Prostate gland (tissue), 2 donors: ENCODE measurements at regions not wholly inside any gene's neighbourhood (a gene's known extent, or its start where the extent isn't known, plus 50 kb on each side); places are given as distances from the start of the nearest gene placed in this dataset.
A peak's percentile ranks its signal among the peaks of the same experiment; 100 is the strongest.

Source experiments
- DNase-seq: peaks from one replicate; pipeline ENCODE4 v3.0.0-alpha.2; 2019; ENCODE audit warnings: low spot score
- H3K27ac ChIP-seq, 2 donors: fragments of 200-600 bp; sonication (generic); 2 replicates each; pipeline ENCODE4 v1.5.1; 2017 to 2019
- H3K27me3 ChIP-seq: fragments of 200-600 bp; sonication (generic); replicated peaks from 2 replicates; pipeline ENCODE4 v1.5.1; 2019; ENCODE audit not compliant: insufficient read depth
- H3K36me3 ChIP-seq, 2 donors: fragments of 200-600 bp; sonication (generic); 1 replicate in 1 of 2; 2 replicates in 1 of 2; pipeline versions ENCODE4 v1.5.1 to v1.8.1; 2017 to 2019
- H3K4me1 ChIP-seq: fragments of 200-600 bp; sonication (generic); replicated peaks from 2 replicates; pipeline ENCODE4 v1.5.1; 2019
- H3K4me3 ChIP-seq, 2 donors: fragments of 200-600 bp; sonication (generic); 2 replicates each; pipeline ENCODE4 v1.5.1; 2017 to 2019
- H3K9me3 ChIP-seq: fragments of 200-600 bp; sonication (generic); 2 replicates; pipeline ENCODE4 v1.5.1; 2017
- POLR2A ChIP-seq: fragments of 450-650 bp; IDR thresholded peaks from one replicate; pipeline ENCODE4 v1.6.1; 2016; ENCODE audit warnings: antibody characterized with exemption, mild to moderate bottlenecking
- POLR2AphosphoS5 ChIP-seq: sonication (generic); formaldehyde crosslinking; IDR thresholded peaks from one replicate; pipeline ENCODE4 v1.6.1; 2017; ENCODE audit warnings: antibody characterized with exemption
- WGBS: methylation state at CpG from one replicate; pipeline ENCODE4 v1.1.5; 2018; 5-methylcytosine and 5-hydroxymethylcytosine counted together
- intact Hi-C: fragments of 100-400 bp; cut with DNase I; formaldehyde crosslinking; loops from one replicate; pipeline ENCODE4 v1.14.2; 2022
- TF ChIP-seq, protein P1 (sequence below), 4 experiments: fragments of 200-600 bp in 2 of 4; fragments of 450-650 bp in 2 of 4; sonication (generic) in 2 of 4; IDR thresholded peaks; 1 replicate in 3 of 4; 2 replicates in 1 of 4; pipeline ENCODE4 v1.5.1; 2016 to 2019; ENCODE audit warnings: antibody characterized with exemption in 4 of 4, mild to moderate bottlenecking in 2 of 4, moderate library complexity in 2 of 4

DNA sequence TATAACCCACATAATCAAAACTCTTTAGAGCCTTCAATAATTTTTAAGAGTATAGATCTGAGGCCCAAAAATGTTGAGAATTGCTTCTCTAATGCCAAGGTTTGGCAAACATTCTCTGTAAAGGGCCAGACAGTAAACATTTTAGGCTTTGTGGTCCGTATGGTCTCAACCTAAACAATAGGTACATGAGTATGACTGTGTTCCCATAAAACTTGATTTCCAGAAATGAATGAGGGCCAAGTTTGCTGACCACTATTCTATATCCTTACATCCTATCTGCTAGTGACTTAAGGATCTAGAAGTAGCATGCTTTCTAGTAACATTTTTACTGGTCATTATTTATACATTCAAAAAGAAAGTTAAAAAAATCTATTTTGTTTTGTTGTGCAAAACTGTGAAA lies 58.9 kb downstream of the MPP7 start:
- Histone ChIP-seq H3K9me3 (no peaks in the 10 kb centered on the region), H3K27ac (no peak overlapping the region), H3K36me3 (no peaks in the 10 kb centered on the region), H3K4me3 (no peak overlapping the region), H3K27me3 (no peaks in the 10 kb centered on the region), H3K4me1 (no peaks in the 10 kb centered on the region)
- TF ChIP-seq POLR2AphosphoS5 (no peak), POLR2A (no peak)
- TF ChIP-seq, protein P1, sequence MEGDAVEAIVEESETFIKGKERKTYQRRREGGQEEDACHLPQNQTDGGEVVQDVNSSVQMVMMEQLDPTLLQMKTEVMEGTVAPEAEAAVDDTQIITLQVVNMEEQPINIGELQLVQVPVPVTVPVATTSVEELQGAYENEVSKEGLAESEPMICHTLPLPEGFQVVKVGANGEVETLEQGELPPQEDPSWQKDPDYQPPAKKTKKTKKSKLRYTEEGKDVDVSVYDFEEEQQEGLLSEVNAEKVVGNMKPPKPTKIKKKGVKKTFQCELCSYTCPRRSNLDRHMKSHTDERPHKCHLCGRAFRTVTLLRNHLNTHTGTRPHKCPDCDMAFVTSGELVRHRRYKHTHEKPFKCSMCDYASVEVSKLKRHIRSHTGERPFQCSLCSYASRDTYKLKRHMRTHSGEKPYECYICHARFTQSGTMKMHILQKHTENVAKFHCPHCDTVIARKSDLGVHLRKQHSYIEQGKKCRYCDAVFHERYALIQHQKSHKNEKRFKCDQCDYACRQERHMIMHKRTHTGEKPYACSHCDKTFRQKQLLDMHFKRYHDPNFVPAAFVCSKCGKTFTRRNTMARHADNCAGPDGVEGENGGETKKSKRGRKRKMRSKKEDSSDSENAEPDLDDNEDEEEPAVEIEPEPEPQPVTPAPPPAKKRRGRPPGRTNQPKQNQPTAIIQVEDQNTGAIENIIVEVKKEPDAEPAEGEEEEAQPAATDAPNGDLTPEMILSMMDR (IDR thresholded peaks at IDR 0.05), result no peak
- intact Hi-C loops, result loop anchor here (2.0 to 10.0 kb wide), 3 partner anchors 501 to 799 kb away; no protein-coding TSS in a partner anchor
- no peak for DNase-seq
- 44% methylated on average over 1 of the region's 1 CpG for WGBS

DNA sequence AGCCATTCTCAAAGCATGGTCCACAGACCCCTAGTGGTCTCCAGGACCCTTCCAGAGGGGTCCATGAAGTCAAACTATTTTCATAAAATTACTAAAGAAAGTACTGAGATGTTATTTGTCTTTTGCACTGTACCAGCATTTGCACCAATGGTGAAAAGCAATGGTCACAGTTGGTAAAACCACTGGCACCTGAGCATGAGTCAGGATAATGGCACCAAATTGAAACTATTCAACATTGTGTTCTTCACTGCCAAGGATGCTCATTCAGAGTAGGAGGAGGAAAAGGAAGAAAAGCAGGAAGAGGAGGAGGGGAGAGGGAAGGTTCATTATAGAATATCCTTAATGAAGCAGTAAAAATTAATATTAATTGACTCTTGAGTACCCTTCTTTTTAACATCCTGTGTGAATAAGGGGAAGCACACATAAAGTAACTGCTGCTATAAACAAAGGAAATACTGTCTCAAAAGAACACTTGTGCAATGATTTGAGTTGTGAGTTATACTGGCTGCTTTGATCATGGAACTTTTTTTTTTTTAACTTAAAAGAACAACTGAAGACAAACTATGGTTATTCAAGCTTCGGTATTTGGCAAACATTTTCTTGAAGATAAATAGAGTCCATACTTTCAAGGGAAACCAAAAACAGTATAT lies 60.2 kb downstream of the MPP7 start:
- Histone ChIP-seq H3K9me3 (no peaks in the 10 kb centered on the region), H3K36me3 (no peaks in the 10 kb centered on the region), H3K27ac (no peak overlapping the region), H3K4me3 (no peak overlapping the region), H3K4me1 (no peaks in the 10 kb centered on the region), H3K27me3 (no peaks in the 10 kb centered on the region)
- 45% methylated on average over 1 of the region's 1 CpG for WGBS
- DNase-seq, result no peak
- TF ChIP-seq, protein P1 (IDR thresholded peaks at IDR 0.05), result no peak
- no peak for TF ChIP-seq POLR2AphosphoS5
- TF ChIP-seq POLR2A, result no peak
- intact Hi-C loops, result loop anchor here (2.0 to 10.0 kb wide), 3 partner anchors 500 to 798 kb away; no protein-coding TSS in a partner anchor

DNA sequence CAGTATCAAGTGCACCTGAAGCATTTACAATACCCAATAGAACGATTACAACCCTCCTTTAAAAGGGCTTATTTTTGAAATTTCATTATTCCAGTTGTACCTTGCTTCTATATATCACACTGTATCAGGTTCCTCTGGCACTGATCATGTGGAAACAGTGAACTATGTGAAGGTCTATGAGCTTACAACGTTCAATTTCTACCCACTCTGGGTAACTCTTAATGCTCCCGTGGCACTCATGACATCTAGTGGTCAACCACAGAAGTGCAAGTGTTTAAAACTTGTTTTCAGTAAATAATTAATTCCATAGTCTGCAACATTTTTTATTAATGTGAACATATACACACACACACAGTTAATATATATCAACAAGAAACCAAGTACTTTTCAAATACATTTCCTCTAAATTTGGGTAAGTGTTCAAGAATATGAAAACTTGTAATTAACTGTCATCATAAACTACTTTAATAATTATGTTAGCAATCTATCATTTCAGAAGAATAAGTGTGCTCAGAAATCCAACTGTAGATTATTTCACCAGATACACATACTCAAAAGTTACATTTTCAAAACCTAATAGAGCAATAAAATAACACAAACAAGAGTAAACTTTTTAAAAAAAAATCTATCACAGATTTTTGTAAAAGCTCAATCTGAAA lies 61.0 kb downstream of the MPP7 start:
- Histone ChIP-seq H3K9me3 (no peaks in the 10 kb centered on the region), H3K4me3 (no peak overlapping the region), H3K27me3 (no peaks in the 10 kb centered on the region), H3K4me1 (no peaks in the 10 kb centered on the region), H3K36me3 (no peaks in the 10 kb centered on the region), H3K27ac (no peak overlapping the region)
- TF ChIP-seq POLR2A (no peak), POLR2AphosphoS5 (peak; percentile 43)
- TF ChIP-seq, protein P1 (IDR thresholded peaks at IDR 0.05), result peak; percentile 79 to 86 (median 84)
- intact Hi-C loops, result loop anchor here (2.0 to 10.0 kb wide), 3 partner anchors 499 to 797 kb away; no protein-coding TSS in a partner anchor
- peak; percentile 42 for DNase-seq
- WGBS, result 14% methylated on average over 3 of the region's 3 CpGs

DNA sequence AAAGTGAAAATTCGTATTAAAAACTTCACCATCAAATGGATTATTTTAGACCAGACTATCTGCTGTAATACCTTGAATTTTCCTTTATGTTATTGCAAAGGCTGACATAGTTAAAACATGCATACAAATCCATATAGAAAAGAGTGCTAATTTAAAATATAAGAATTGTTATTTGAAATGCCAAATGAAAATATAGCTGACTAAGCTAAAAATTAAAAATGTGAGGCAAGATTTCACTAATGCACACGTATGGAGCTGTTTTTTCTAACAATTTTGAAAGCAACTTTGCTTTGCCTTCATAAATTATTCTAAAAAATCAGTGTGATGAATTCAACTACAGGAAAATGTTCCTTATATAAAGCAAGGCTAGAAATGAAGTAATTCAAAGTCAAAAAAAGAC lies 62.5 kb downstream of the MPP7 start:
- H3K27me3 ChIP-seq, result no peaks in the 10 kb centered on the region
- DNase-seq, result no peak
- TF ChIP-seq POLR2AphosphoS5 (no peak), POLR2A (no peak)
- TF ChIP-seq, protein P1 (IDR thresholded peaks at IDR 0.05), result no peak
- no peak overlapping the region for H3K4me3 ChIP-seq
- no peaks in the 10 kb centered on the region for H3K36me3 ChIP-seq
- no peaks in the 10 kb centered on the region for H3K4me1 ChIP-seq
- intact Hi-C loops, result loop anchor here (5.0 to 10.0 kb wide), 2 partner anchors 683 to 796 kb away; no protein-coding TSS in a partner anchor
- 92% methylated on average over 2 of the region's 2 CpGs for WGBS
- no peaks in the 10 kb centered on the region for H3K9me3 ChIP-seq
- no peak overlapping the region for H3K27ac ChIP-seq

DNA sequence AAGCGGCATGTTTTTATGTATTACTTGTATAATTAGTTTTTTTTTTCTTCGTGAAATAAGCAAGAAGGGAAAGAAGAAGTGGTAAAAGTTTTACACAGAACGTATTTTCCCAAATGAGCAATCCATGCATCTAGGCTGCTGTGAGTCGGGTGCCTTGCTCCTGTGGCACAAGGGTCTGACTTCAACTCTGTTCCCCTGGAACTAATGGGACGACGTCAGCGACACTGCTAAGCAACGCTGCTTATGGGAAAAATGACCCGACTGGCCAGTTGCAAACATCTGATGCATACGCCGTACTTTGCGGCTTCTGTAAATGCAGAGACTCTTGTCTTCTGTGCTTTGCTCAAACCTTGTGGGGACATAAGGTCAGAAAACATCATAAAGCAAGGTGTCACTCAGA lies 66.3 kb downstream of the MPP7 start:
- no peak overlapping the region for H3K4me3 ChIP-seq
- no peaks in the 10 kb centered on the region for H3K27me3 ChIP-seq
- H3K27ac ChIP-seq, result no peak overlapping the region
- DNase-seq, result no peak
- intact Hi-C loops, result no loop called here
- no peaks in the 10 kb centered on the region for H3K9me3 ChIP-seq
- WGBS, result 80% methylated on average over 12 of the region's 12 CpGs
- TF ChIP-seq, protein P1 (IDR thresholded peaks at IDR 0.05), result no peak
- TF ChIP-seq POLR2AphosphoS5 (no peak), POLR2A (no peak)
- H3K4me1 ChIP-seq, result no peaks in the 10 kb centered on the region
- H3K36me3 ChIP-seq, result no peaks in the 10 kb centered on the region
